Midbrain (tissue), 1 donor: ENCODE measurements at regions not wholly inside any gene's neighbourhood (a gene's known extent, or its start where the extent isn't known, plus 50 kb on each side); places are given as distances from the start of the nearest gene placed in this dataset.

Experiments used
- DNase-seq: peaks from one replicate; lab custom pipeline; 2025; lab: John Stamatoyannopoulos, UW

GRCh38 chr2:41779888-41780287 is 267.9 kb upstream of the PKDCC start:
- DNase-seq = no peak

GRCh38 chr2:41782306-41783158 is 265.3 kb upstream of the PKDCC start:
- peak; percentile 36 for DNase-seq

- DNase-seq = no peak
These were observed 263.3 kb upstream of the PKDCC start for GRCh38 chr2:41784496-41784895.

GRCh38 chr2:41785251-41786022 is 262.4 kb upstream of the PKDCC start:
- DNase-seq = no peak

- no peak for DNase-seq
These were observed 256.3 kb upstream of the PKDCC start for GRCh38 chr2:41791523-41791922.

- no peak for DNase-seq
These were observed 244.5 kb upstream of the PKDCC start for GRCh38 chr2:41803361-41803760.

- no peak for DNase-seq
These were observed 241.5 kb upstream of the PKDCC start for GRCh38 chr2:41806286-41806685.

- no peak for DNase-seq
These were observed 226.7 kb upstream of the PKDCC start for GRCh38 chr2:41821167-41821566.

- DNase-seq = no peak
These were observed 220.9 kb upstream of the PKDCC start for GRCh38 chr2:41826921-41827320.

- DNase-seq = no peak
These were observed 220.4 kb upstream of the PKDCC start for GRCh38 chr2:41827354-41827971.

- DNase-seq = no peak
These were observed 219.7 kb upstream of the PKDCC start for GRCh38 chr2:41828052-41828643.

- no peak for DNase-seq
These were observed 218.8 kb upstream of the PKDCC start for GRCh38 chr2:41829052-41829451.

- no peak for DNase-seq
These were observed 217.2 kb upstream of the PKDCC start for GRCh38 chr2:41830600-41830999.

- DNase-seq = no peak
These were observed 215.6 kb upstream of the PKDCC start for GRCh38 chr2:41832218-41832617.

GRCh38 chr2:41835401-41835800 is 212.4 kb upstream of the PKDCC start:
- DNase-seq = no peak

- no peak for DNase-seq
These were observed 210.9 kb upstream of the PKDCC start for GRCh38 chr2:41836948-41837347.

GRCh38 chr2:41837610-41838009 is 210.2 kb upstream of the PKDCC start:
- no peak for DNase-seq

GRCh38 chr2:41840702-41841551 is 206.9 kb upstream of the PKDCC start:
- DNase-seq = peak; percentile 98

- no peak for DNase-seq
These were observed 200.9 kb upstream of the PKDCC start for GRCh38 chr2:41846962-41847361.

GRCh38 chr2:41847744-41848441 is 199.9 kb upstream of the PKDCC start:
- DNase-seq = no peak

- DNase-seq = no peak
These were observed 196.3 kb upstream of the PKDCC start for GRCh38 chr2:41851554-41851953.
